ENCODE measurements at regions not wholly inside any gene's neighbourhood (a gene's known extent, or its start where the extent isn't known, plus 50 kb on each side); places are given as distances from the start of the nearest gene placed in this dataset.

DNA sequence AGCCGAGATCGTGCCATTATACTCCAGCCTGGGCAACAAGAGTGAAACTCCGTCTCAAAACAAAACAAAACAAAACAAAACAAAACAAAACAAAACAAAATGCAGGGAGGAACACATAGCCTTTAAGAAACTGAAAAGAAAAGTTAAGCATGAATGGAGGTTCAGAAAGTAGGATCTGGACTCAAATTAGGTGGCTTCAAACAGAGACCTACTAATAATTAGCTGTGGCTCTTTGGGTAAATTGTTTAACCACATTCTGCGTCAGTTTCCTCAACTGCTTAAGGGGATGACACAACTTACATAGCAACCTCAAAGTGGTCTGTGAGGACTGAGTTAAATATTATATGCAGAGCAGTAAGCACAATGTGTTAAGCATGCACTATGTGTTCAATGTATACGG is 458.2 kb downstream of the ADGRL2 start:
- WGBS, 5 donors: 89 to 94% (median 91%) methylated on average over 5 of the region's 5 CpGs
- intact Hi-C loops (cut with DNase I; ENCODE audit: low total_unique reads): no loop called here
- Histone ChIP-seq H3K4me1 (no peaks in the 10 kb centered on the region), H3K27ac (no peak overlapping the region), H3K4me3 (no peak overlapping the region), H3K27me3 (no peaks in the 10 kb centered on the region), H3K9me3 (no peaks in the 10 kb centered on the region), H3K36me3 (no peaks in the 10 kb centered on the region)
- TF ChIP-seq POLR2AphosphoS5 (IDR thresholded peaks at IDR 0.05): no peak
- no peak for TF ChIP-seq EP300 (IDR thresholded peaks at IDR 0.05)
- no peak for TF ChIP-seq POLR2A (IDR thresholded peaks at IDR 0.05)
- TF ChIP-seq CTCF (IDR thresholded peaks at IDR 0.05): no peak
- no peak for DNase-seq

DNA sequence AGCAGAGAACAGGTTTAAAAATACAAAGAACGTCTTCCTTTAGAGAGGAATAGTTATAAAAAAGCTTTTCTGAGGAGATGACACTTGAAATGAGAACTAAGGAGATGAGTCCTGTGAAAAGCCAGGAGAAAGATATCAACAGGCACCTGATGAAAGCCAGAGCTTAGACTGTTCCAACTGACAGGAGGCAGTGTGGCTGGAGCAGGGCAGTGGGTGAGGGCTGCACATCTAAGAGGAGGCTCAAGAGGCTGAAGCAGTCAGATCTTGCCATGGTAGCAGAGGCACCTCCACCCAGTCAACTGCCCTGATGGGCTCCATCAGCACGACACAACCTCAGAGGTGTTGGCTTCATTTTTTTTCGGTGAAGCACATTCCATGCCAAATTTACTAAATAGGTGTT is 445.3 kb downstream of the ADGRL2 start:
- intact Hi-C loops (cut with DNase I; ENCODE audit: low total_unique reads): no loop called here
- no peaks in the 10 kb centered on the region for H3K4me1 ChIP-seq
- TF ChIP-seq POLR2A (IDR thresholded peaks at IDR 0.05) (no peak), CTCF (IDR thresholded peaks at IDR 0.05) (no peak), POLR2AphosphoS5 (IDR thresholded peaks at IDR 0.05) (no peak), EP300 (IDR thresholded peaks at IDR 0.05) (no peak)
- H3K27ac ChIP-seq: no peak overlapping the region
- DNase-seq: no peak
- peaks cover 0 to 10% (median 5%) of the 10 kb centered on the region in 4 donors for H3K9me3 ChIP-seq
- no peak overlapping the region for H3K4me3 ChIP-seq
- no peaks in the 10 kb centered on the region for H3K36me3 ChIP-seq
- H3K27me3 ChIP-seq: no peaks in the 10 kb centered on the region
- whole genome bisulfite sequencing, 5 donors: 54 to 57% (median 57%) methylated on average over 3 of the region's 3 CpGs

DNA sequence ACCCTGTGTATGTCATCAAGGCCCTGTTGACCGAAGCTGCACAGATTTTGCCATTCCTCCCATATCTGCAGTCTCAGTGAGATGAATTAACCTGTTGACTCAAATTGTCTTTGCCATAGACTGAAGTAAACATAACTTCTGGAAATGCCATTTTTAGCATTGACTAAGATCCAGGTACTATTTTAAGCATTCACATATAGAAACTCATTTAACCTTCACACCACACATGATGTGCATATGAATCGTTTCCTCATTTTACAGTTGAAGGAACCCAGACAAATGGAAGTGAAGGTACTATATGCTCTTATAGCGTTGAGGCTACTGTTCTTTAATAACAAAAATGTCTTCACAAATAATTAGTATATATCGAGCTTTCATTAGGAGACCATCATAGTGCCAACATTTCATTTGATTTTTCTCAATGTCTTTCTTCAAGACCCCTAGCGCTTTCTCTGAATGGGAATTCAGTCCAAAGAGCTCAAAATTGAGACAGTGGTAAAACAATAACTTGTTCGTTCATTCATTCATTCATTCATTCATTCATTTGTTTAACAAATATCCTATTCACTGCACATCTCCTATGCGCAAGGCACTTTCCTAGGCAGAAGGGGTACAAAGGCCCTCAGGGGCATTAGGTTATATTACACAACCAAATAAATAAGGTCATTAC is 444.7 kb downstream of the ADGRL2 start:
- no peak for TF ChIP-seq CTCF (IDR thresholded peaks at IDR 0.05)
- no peak for TF ChIP-seq EP300 (IDR thresholded peaks at IDR 0.05)
- no peak for TF ChIP-seq POLR2AphosphoS5 (IDR thresholded peaks at IDR 0.05)
- TF ChIP-seq POLR2A (IDR thresholded peaks at IDR 0.05): no peak
- H3K9me3 ChIP-seq: peaks cover 0 to 10% (median 5%) of the 10 kb centered on the region in 4 donors
- H3K4me3 ChIP-seq: no peak overlapping the region
- 85 to 92% (median 89%) methylated on average over 7 of the region's 7 CpGs for WGBS, 5 donors
- intact Hi-C loops (cut with DNase I; ENCODE audit: low total_unique reads): no loop called here
- H3K4me1 ChIP-seq: no peaks in the 10 kb centered on the region
- H3K36me3 ChIP-seq: no peaks in the 10 kb centered on the region
- H3K27me3 ChIP-seq: no peaks in the 10 kb centered on the region
- DNase-seq: no peak
- H3K27ac ChIP-seq: no peak overlapping the region

DNA sequence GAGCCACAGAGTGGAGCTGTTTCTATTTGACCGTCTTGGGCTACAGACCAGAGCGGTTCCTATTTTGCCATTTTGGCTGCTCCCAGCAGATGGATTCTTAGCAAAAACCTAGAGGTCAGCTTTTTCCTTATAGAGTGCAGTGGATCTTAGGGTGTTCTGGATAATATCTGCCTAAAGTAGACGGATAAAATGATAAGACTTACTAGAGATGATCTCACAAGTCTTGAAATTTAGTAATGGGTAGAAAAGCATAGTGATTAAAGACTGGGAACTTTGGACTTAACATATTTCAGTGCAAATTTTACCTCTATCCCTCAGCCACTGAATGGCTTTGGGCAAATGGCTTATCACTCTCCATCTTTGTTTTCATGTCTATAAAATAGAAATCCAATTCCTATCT is 439.8 kb downstream of the ADGRL2 start:
- intact Hi-C loops (cut with DNase I; ENCODE audit: low total_unique reads): no loop called here
- TF ChIP-seq EP300 (IDR thresholded peaks at IDR 0.05) (no peak), CTCF (IDR thresholded peaks at IDR 0.05) (no peak), POLR2AphosphoS5 (IDR thresholded peaks at IDR 0.05) (no peak), POLR2A (IDR thresholded peaks at IDR 0.05) (no peak)

More for the DNA sequence above, 439.8 kb downstream of the ADGRL2 start:
- Histone ChIP-seq H3K4me1 (no peaks in the 10 kb centered on the region), H3K9me3 (peaks cover 0 to 10% (median 5%) of the 10 kb centered on the region in 4 donors), H3K4me3 (no peak overlapping the region), H3K27me3 (no peaks in the 10 kb centered on the region), H3K27ac (no peak overlapping the region), H3K36me3 (no peaks in the 10 kb centered on the region)
- no peak for DNase-seq
- 58 to 65% (median 63%) methylated on average over 3 of the region's 3 CpGs for WGBS, 5 donors

All from stomach (tissue), 8 donors.